NCI-H526 treated with DMSO at 0.1 percent for 48 hours (cell line): ENCODE measurements at regions not wholly inside any gene's neighbourhood (a gene's known extent, or its start where the extent isn't known, plus 50 kb on each side); places are given as distances from the start of the nearest gene placed in this dataset.

Source experiments
- DNase-seq: peaks from one replicate; lab custom pipeline; 2025; lab: John Stamatoyannopoulos, UW

DNA sequence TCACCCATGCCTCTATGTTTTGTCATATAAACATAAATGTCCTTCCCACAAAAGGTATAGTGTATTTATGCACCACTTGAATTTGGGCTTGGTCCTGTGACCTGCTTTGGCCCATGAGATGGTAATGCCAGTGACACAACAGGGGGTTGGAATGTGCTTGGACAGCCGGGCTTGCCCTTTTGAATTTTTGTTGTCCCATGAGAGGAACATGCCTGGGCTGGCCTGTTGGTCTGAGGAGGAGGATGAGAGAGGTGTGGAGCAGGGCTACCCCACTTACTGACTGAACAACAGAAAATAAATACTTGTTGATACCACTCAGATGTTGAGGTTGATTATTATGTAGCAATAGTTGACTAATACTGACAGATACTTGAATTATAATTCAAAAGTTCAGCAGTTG lies 63.2 kb upstream of the TCF4 start:
- DNase-seq, result no peak

DNA sequence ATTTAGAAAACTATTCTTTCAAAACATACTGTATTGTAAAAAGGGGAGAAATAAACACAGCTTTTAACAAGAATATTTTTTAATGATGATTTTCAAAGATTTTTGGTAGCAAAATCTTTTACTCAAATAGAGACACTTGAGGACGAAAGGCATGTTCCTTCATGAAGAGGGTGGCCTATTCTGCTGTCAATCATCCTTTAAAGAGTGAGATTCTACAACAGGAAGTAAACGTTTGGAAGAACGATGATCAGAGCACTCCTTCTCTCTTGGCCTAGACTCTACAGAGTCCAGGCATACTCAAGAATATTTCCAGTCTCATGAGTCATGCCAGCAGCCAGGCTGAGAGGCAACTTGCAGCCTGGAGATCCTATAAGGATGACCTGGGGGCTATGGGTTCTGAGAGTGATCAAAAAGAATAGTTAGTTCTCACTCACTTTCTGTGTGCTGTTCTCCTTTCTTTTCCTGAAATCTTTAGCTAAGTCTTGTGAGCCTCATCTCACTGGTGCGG lies 62.4 kb upstream of the TCF4 start:
- no peak for DNase-seq

- DNase-seq, result no peak
These were observed 59.3 kb upstream of the TCF4 start for GRCh38 chr18:55647331-55647730.

DNA sequence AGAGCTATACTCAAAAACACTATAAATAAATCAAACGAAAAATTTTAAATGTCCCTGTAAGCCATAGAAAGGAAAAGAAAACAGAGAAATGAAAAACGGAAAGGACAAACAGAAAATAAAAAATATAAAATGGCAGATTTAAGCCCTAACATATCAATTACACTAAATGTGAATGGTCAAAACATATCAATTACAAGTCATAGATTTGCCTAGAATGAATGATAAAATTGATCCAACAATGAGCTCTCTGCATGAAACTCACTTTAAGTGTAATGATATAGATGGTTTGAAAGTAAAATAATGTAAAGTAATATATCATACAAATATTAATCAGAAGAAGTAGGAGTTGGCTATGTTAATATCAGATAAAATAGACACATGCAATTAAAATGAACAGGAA lies 54.2 kb upstream of the TCF4 start:
- DNase-seq, result no peak

GRCh38 chr18:55641486-55641885 lies 53.5 kb upstream of the TCF4 start:
- DNase-seq, result no peak
